ENCODE measurements at regions not wholly inside any gene's neighbourhood (a gene's known extent, or its start where the extent isn't known, plus 50 kb on each side); places are given as distances from the start of the nearest gene placed in this dataset.

DNA sequence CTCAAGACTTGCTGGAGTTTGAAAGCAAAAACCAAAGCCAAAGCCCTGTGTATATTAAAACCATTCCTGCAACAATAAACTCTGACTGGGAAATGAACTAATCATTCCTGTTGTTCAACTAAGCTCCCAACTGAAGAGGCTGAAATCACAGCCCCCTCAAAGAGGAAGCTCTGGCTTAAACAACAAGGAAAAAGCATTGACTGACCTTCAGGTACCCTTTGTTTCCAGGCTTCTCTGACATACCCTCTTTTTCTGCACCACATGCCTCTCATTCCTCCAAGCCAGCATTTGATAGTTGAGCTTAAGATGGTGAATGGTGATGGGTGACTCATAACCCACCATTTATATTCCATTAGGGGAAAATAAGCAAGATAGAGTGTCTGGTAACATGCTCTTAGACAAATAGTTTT lies 470.9 kb upstream of the SOX9 start:
- Histone ChIP-seq H3K27me3 (ENCODE audit: insufficient read depth, poor library complexity, severe bottlenecking) (no peaks in the 10 kb centered on the region), H3K27ac (replicated peaks) (no peak overlapping the region), H3K4me3 (replicated peaks; ENCODE audit: insufficient read depth, low read length) (no peak overlapping the region)
- DNase-seq (ENCODE audit: low read depth in 1 of 2, low spot score in 1 of 2) = no peak
- TF ChIP-seq SPI1 (IDR thresholded peaks at IDR 0.05; ENCODE audit: borderline replicate concordance, low read depth) (no peak), POLR2AphosphoS5 (IDR thresholded peaks at IDR 0.05; ENCODE audit: low read depth) (no peak), GABPA (IDR thresholded peaks at IDR 0.05; ENCODE audit: low read depth) (no peak)
- TF ChIP-seq, protein P1, sequence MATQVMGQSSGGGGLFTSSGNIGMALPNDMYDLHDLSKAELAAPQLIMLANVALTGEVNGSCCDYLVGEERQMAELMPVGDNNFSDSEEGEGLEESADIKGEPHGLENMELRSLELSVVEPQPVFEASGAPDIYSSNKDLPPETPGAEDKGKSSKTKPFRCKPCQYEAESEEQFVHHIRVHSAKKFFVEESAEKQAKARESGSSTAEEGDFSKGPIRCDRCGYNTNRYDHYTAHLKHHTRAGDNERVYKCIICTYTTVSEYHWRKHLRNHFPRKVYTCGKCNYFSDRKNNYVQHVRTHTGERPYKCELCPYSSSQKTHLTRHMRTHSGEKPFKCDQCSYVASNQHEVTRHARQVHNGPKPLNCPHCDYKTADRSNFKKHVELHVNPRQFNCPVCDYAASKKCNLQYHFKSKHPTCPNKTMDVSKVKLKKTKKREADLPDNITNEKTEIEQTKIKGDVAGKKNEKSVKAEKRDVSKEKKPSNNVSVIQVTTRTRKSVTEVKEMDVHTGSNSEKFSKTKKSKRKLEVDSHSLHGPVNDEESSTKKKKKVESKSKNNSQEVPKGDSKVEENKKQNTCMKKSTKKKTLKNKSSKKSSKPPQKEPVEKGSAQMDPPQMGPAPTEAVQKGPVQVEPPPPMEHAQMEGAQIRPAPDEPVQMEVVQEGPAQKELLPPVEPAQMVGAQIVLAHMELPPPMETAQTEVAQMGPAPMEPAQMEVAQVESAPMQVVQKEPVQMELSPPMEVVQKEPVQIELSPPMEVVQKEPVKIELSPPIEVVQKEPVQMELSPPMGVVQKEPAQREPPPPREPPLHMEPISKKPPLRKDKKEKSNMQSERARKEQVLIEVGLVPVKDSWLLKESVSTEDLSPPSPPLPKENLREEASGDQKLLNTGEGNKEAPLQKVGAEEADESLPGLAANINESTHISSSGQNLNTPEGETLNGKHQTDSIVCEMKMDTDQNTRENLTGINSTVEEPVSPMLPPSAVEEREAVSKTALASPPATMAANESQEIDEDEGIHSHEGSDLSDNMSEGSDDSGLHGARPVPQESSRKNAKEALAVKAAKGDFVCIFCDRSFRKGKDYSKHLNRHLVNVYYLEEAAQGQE (IDR thresholded peaks at IDR 0.05; ENCODE audit: insufficient replicate concordance, low read depth) = no peak
- TF ChIP-seq, protein P2, sequence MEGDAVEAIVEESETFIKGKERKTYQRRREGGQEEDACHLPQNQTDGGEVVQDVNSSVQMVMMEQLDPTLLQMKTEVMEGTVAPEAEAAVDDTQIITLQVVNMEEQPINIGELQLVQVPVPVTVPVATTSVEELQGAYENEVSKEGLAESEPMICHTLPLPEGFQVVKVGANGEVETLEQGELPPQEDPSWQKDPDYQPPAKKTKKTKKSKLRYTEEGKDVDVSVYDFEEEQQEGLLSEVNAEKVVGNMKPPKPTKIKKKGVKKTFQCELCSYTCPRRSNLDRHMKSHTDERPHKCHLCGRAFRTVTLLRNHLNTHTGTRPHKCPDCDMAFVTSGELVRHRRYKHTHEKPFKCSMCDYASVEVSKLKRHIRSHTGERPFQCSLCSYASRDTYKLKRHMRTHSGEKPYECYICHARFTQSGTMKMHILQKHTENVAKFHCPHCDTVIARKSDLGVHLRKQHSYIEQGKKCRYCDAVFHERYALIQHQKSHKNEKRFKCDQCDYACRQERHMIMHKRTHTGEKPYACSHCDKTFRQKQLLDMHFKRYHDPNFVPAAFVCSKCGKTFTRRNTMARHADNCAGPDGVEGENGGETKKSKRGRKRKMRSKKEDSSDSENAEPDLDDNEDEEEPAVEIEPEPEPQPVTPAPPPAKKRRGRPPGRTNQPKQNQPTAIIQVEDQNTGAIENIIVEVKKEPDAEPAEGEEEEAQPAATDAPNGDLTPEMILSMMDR (IDR thresholded peaks at IDR 0.05; ENCODE audit: insufficient read depth, low read length) = no peak

DNA sequence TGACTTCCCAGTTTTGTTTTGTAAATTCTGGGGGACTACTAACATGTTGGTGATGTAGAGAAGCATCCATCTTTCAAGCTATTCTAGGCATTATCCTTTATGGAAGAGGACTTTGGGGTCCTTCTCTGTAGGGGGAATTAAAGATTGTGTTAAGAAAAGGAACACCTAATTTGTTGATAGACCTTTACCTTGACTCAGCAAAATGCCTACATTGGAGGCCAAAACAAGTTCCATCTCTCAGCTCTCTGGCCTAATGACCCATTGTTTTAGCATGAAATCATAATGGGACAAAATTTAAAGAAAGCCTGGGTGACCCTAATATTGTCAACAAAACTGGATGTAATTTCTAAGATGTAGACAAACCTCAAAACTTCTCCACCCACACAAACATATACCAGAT lies 465.3 kb upstream of the SOX9 start:
- Histone ChIP-seq H3K27me3 (ENCODE audit: insufficient read depth, poor library complexity, severe bottlenecking) (no peaks in the 10 kb centered on the region), H3K27ac (replicated peaks) (no peak overlapping the region), H3K4me3 (replicated peaks; ENCODE audit: insufficient read depth, low read length) (no peak overlapping the region)
- no peak for DNase-seq (ENCODE audit: low read depth in 1 of 2, low spot score in 1 of 2)
- TF ChIP-seq, protein P2 (IDR thresholded peaks at IDR 0.05; ENCODE audit: insufficient read depth, low read length) = no peak
- TF ChIP-seq SPI1 (IDR thresholded peaks at IDR 0.05; ENCODE audit: borderline replicate concordance, low read depth) = no peak
- TF ChIP-seq, protein P1 (IDR thresholded peaks at IDR 0.05; ENCODE audit: insufficient replicate concordance, low read depth) = no peak

DNA sequence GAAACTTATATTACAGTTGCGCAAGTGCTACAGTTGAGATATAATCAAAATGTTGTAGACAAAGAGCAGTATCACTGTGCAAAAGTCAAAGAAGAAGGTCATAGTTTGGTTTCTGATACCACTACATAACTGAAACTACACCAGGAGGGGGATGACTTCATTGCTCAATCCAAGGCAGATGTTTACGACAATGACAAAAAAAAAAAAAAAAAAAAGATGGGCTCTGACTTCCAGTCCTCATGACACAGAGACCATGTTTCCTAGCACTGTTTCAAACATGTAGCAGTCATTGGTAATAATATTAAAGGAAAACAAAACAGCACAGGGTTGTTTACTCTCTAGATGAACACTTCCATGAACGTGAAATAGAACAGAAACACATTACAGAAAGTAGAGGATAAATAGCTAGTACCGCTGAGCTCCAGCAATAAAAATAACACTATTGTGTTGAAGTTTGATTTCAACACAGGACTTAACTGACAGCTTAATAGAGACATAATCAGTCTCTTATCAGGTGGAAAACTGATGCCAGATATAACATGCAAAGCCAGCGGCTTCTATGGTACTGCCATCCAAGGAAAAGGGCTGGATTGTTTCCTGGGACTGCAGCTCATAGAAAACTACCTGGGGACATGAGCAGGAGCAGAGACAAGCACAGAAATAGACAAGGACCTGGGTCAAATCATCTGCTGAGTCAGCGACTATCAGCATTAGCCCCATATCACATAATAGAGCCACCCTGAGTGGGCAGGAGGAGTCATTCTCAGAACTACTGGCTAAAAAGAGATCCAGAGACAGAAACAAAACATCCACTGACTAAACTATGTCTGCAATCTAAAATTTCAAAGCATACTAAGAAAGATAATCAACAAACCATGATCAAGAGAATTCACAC lies 463.6 kb upstream of the SOX9 start:
- H3K27ac ChIP-seq (replicated peaks) = no peak overlapping the region
- DNase-seq (ENCODE audit: low read depth in 1 of 2, low spot score in 1 of 2) = no peak
- TF ChIP-seq GABPA (IDR thresholded peaks at IDR 0.05; ENCODE audit: low read depth) (no peak), POLR2AphosphoS5 (IDR thresholded peaks at IDR 0.05; ENCODE audit: low read depth) (no peak), SPI1 (IDR thresholded peaks at IDR 0.05; ENCODE audit: borderline replicate concordance, low read depth) (no peak)
- TF ChIP-seq, protein P1 (IDR thresholded peaks at IDR 0.05; ENCODE audit: insufficient replicate concordance, low read depth) = no peak
- TF ChIP-seq, protein P2 (IDR thresholded peaks at IDR 0.05; ENCODE audit: insufficient read depth, low read length) = no peak
- no peaks in the 10 kb centered on the region for H3K27me3 ChIP-seq (ENCODE audit: insufficient read depth, poor library complexity, severe bottlenecking)
- H3K4me3 ChIP-seq (replicated peaks; ENCODE audit: insufficient read depth, low read length) = no peak overlapping the region

All from HL-60 (cell line).